Inferior parietal cortex (tissue), 1 donor: ENCODE measurements at regions not wholly inside any gene's neighbourhood (a gene's known extent, or its start where the extent isn't known, plus 50 kb on each side); places are given as distances from the start of the nearest gene placed in this dataset.

Source experiments
- DNase-seq: peaks from one replicate; pipeline ENCODE4 v3.0.0-alpha.2; 2016; ENCODE audit errors: extremely low spot score

DNA sequence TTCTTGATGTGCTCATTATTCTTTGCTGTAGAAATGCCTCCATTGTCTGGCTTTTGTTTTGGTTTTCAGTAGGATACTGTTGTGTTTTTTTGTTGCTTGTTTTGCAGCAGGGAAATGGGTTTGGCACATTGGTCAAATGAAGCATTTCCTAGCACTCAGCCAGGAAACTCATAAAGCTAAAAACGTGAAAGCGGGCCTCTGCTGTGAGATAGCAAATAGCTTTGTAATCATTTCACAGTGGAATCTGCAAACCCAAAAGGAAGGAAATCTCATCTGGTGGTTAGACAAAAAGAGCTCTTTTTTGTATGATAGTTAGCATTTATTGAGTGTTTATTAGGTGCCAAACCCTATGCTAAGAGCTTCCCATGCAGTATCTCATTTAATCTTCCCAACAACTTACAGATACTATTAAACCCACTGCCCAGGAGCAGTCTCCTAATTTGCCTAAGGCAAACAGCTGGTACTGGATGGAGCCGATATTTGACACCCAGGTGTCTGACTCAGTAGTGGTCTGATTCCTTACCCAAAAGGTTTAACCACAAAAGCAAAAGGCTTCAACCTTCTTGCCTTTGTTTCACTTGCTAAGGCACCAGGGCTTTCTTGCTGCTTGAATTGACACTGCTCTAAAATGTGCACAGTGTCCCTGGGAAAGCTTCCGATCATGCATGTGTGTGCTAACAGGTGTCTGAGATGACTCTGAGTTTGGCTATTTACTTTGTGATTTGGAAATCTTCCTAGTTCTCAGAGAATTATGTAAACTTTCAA is 527.9 kb upstream of the MDFIC2 start:
- no peak for DNase-seq

DNA sequence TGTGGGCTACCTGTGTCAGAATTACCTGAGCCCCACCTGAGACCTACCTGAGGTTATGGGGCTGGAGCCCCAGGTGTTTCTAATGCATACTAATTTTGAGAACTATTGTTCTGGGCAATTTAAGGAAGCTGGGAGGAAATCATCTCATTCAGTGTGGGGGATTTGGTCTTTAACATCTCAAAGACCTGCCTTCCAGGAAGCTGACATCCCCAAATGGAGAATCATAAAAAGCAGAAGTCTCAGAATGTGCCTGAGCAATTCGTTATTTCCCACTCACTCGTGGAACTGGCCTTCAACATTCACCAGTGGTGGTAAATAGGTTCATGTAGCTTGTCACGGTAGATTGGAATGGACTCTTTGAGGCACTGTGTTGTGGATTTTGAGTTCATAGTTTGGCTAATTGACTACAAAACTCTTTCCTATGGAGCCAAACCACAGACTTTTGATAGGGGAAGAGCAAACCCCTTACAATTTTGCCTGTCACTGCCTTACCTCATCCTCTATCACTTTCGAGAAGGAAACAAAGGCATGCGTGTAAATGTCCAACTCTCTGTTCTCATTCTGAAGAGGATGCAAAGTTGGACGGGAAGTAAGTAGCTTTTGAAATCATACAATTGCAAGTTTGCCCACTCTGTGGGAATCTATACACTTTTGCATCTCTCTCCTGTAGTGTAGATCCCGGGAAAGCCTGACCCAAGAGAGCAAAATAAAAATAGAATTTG is 521.0 kb upstream of the MDFIC2 start:
- no peak for DNase-seq

DNA sequence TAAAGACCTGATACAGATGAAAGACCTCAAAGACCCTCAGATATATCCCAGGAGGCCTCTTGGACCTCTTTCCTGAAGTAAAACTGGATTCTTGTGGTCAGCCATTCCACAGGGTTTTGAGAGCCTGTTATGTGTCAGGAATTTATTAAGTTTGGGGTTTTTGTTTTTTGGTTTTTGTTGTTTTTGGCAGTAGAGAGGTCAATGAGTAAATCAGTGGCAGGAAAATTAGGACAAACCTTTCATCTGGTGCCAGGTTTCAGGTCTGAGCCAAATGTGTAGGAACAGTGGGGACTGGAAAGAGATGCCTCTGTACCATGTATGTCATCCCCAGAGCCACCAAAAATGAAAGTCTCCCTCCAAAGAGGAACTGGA is 520.4 kb upstream of the MDFIC2 start:
- DNase-seq: no peak

DNA sequence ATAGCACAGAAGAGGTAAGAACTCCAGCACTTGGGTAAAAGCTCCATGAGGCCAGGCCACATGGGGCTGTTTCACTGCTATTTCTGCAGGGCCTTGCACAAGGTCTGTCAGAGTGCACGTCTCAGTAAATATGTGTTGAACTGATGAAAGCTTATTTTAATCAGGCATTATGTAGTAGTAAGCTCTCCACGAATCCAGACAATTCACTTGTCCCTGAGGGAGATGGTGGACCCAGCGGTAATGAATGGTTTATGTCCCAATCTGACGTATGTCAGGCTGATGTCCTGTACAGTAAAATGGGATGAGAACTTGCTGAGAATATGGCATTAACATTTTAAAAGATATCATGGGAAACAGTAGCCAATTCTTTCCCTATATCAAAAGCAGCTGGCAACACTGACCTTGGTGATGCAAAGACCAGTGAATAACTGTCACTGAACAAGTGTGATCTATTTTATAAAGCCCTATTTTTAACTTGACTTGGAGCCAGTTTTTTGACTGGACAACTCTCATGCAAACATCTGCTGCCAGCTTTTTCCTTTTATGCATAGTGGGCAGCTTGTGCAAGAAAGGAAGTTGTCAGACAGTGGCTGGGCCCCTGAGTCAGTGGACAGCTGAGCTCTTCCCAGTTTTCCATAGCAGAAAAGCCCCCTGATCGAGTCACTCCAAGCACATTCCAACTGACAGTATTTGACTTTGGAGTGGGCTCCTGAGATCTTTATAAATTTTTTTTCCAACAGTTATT is 519.8 kb upstream of the MDFIC2 start:
- no peak for DNase-seq

DNA sequence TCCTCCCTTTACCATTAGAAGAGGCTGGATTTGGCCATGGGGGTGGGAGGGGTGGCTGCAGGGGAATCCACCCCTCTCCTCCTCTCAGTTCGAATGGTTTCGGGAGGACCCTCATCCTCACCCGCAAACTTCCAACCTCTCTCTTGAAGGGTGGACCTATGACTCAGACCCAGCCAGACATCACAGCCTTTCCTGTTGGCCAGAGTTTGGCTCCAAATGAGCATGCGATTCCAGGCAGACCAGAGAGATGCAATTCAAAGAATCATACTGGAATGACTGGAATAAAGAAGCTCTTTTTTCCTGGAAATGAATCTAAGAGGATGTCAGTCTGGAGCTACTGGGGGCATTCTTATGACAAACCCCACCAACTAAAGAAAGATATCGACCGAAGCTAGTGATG is 516.7 kb upstream of the MDFIC2 start:
- DNase-seq: no peak

DNA sequence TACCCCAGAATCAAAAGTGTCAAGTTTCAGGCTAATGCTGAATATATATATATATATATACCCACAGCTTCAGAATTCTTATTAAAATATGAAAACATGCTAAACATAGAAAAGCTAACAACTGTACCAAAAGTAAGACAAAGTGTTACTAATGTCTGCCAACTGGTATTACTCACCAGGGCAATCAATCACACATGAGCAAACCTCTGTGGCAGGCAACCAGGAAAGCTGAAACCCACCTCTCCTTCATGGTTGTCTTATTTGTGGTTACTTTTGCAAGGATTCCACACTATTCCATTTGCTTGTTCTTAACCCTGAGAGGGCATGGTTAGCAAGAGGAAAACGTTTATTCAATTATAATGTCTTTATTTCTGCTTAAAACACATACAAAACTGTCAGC is 512.3 kb upstream of the MDFIC2 start:
- DNase-seq: no peak

DNA sequence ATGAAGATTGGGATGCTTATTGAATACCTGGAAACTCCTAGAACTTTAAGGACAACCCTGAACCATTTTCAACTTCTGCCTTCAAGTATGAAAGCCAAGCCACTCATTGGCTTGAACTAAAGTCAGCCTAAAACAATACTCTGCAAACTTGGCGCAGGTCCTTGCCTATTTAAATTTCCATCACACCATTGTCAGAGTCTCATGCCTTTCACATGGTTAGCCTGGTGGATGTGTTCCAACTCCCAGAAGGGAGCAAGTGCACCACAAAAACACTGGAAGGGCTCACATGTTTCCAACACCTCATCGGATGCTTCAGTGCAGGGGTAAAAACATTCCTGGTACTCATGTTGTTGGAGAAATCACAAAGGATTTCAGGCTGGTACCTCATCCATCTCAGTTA is 511.6 kb upstream of the MDFIC2 start:
- DNase-seq: no peak

DNA sequence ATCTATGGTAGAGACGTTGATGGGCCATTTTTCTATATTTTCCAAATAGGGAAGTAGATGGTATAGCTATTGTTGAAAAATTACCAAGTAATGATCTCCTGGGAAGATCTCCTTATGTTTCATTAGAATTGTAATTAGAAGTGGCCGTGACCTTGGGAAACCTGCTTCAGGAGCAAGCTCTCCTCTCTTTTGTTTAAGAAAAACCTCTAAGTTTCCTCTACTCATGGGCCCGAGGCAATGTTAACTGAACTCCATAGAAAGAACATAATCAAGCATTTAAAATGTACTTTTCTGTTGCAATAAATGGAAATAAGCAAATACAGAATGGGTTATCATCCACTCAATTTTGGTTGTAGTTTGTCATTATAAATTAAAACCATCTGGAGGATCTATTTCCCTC is 511.2 kb upstream of the MDFIC2 start:
- DNase-seq: no peak

DNA sequence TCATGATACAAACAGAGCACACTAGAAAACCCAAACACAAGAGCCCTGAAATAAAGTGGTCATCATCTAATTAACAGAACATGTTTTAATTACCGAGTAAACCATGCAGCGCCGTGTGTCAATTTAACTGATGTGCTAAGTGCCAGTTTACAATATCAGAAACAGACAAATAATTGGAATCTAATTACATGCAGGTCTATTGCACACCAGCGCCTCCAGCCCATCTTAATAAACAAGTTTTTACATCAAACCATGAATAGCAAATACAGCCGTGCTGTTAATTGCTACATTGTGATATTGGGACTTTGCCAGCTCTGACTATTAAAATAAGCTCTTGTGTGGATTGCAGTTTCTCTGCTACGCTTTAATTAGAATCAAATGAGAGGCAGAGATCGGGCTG is 510.2 kb upstream of the MDFIC2 start:
- DNase-seq: no peak

DNA sequence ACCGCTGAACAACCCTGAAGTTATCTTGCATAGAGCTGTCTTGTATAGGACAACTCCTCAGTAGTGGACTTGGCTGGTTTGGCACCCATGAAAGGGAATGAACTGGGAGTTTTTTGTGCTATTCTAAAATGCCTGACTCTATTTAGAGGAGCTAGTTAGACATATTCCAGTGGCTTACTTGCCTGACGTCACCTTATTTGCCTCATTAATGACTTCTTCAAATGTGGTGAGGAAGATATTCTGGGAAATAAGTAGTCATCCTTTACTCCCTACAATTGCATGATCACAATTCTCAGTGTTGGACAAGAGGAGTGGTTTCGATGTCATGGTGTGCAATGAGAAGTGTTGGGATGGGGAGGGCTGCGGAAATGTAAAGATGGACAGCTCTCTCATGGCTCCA is 509.2 kb upstream of the MDFIC2 start:
- DNase-seq: no peak

DNA sequence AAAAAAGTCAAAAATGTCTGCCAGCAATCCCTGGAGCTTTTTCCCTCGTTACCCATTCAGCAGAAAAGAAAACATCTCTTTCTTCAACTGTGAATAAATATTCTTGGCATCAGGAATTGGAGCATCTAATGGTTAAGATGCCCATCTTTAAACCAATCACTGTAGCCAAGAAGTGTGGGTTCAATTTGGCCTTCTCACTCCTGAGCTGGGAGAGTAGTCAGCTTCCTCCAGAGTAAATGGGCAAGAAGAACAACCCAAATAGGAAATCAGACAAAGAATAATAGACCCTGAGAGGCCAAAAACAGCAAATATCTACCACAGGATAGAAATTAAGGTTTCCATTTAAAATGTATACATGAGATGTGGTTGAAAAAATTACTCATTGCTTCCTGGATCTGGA is 508.0 kb upstream of the MDFIC2 start:
- DNase-seq: no peak

DNA sequence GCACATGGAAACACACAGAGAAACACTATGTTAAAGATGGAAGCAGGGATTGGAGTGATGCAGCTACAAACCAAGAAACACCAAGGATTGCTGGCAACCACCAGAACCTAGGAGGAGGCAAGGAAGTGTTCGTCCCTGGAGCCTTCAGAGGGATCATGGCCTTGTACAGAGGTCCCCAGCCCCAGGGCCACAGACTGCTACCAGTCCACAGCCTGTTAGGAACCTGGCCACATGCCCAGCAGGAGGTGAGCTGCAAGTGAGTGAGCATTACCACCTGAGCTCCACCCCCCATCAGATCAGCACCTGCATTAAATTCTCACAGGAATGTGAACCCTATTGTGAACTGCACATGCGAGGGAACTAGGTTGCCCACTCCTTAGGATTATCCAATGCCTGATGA is 505.7 kb upstream of the MDFIC2 start:
- no peak for DNase-seq

DNA sequence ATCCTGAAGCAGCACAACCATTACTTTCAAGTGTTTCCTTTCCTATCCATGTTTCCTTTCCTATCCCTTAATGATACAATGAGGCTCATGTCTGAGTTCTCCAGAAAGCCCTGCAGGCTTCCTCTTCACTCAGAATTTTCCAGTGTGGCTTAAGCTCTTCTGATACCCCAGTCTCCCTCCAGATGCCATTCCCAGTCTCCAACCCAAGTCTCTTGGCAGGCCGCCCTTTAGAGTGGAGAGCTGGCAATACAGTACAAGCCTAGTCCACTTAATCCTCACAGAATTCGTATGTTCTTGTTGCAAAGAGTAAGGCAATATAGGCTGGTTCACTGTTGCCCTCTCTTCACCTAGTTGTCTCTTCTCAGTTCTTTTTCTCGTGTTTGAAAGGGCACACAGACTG is 503.9 kb upstream of the MDFIC2 start:
- DNase-seq: no peak

DNA sequence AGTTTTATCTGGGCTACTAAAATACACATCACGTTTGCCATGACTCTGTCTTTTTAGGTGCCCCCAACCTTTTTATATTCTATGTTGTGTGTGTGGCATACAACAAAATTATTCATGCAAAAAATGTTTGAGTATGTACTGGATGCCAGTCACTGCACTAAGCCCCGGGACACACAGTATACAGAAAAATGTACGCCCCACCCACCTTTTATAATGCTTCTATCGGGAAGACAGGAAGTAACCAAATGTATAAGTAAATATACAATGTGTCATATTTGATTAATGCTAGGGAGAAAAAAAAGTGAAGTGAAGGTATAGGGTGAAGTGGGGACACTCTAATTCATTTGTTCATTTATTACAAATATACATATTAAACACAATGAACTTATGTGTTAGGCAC is 503.4 kb upstream of the MDFIC2 start:
- no peak for DNase-seq

DNA sequence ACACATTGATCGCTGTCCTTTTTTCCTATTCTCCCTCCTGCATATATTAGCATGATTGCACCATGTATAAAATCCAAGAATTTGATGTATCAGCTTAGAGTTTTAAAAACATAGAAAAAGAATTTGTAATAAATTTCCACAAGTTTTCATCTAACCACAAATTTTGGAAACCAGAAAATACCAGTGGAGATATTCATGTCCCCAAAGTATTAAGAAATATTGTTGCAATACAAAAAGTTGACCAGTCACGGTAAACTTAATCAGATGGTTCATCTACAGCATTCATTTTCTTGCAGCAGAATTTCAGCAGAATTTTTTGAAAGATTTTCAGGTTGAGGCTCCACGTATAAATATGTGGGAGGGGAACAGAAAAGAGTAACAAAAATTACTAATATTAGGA is 500.9 kb upstream of the MDFIC2 start:
- DNase-seq: no peak

DNA sequence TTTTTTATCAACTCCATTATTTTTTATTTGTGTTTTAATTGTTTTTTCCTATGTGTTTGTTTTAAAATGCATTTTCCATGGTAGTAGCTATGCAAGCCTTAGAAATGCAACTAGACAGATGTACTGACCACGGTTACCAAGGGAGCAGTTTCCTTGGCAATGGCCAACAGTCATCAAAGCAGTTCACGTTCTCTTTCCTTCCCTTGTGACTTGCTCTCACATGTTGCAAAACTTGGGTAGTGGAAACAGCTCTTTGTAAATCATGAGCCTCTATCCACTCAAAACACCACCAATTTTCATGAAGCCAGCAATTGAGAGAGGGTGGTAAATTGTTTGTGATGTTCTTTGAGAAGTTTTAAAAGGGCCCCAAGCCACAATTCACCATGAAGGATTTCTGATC is 499.4 kb upstream of the MDFIC2 start:
- no peak for DNase-seq

DNA sequence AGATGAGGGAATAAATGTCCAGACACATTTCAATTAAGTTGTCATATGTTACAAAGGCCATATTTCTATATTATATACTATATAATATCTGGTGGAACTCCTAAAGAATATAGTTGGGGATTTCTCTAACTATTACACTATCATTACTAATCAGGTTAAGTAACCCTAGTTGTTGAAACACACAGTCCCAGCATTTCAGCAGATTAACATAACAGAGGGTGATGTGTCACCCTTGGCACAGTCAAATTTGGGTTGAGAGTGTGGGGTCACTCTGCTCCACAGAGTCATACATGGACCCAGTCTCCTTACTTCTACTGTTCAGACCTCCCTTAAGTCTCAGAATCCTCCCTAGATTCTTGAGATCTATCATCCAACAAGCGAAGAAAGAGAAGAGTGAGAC is 496.4 kb upstream of the MDFIC2 start:
- no peak for DNase-seq

DNA sequence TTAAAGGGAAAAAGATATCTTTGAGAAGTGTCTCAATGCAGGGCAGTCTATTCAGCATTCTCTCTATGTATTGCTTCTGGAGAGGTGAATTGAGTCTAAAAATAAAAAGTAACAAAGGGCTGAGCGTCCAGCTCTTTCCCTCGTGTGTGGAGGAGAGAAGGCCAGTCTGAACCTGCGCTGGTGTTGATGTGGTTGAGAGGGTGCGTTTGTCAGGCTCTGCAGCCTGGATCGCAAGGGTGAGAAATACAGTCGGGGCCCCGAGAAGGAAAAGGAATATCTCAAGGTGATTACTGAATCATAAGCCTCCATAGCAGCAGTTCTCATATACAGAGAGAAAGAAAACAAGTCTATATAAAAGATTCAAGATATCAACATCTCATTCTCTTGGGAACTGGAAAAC is 494.1 kb upstream of the MDFIC2 start:
- no peak for DNase-seq

DNA sequence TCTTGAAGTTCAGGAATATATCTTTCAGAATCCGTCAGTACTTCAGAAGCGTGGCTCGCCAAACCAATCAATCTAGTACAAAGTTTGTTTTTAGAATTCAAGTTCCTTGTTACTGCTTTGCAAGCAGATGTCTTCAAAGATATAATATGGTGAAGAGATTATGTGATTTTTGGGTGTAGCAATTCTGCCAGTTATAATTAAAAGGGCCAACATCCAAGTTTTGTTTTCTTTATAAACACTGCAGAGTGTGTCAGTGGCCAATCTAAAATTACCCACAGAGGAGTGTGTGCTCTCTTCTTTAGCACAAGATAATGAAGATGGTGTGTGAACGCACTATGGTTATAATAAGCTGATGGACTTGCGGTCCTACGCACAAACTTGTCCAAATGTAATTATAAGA is 493.6 kb upstream of the MDFIC2 start:
- DNase-seq: no peak

DNA sequence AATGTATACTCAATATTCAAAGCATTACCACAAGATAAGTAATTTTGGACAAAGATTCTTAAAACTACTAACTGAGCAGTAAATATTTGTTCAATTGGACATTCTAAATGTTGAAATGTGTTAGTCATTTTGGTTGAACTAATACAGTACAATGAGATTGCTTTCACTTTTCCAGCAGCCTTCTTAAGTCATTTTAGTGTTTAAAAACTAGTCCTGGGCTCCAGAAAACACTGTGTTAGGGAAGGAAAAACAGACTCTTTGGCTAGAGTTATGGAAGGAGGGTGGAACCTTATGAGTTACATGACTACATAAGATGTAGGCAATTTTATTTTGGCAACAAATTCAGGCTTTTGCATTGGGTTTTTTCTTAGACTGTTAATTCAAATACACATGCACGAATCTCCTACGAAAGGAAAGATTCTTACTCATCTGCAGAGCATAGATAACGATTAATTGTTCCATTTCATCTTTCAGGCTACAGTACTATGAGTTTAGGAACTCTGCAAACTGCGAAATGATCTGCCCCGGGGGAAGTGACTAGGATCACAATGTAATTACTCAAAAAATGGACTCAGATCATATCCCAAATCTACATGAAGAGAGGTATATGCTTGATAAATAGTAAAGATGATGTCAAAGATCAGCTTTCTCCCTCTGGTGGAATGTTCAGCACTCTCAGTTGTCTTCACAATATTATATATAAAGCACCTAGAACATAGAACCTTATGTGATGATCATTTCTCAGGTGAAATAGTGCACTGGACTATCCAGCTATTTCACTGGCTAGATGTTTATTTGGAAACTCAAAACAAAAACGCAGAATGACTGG is 492.8 kb upstream of the MDFIC2 start:
- DNase-seq: no peak

DNA sequence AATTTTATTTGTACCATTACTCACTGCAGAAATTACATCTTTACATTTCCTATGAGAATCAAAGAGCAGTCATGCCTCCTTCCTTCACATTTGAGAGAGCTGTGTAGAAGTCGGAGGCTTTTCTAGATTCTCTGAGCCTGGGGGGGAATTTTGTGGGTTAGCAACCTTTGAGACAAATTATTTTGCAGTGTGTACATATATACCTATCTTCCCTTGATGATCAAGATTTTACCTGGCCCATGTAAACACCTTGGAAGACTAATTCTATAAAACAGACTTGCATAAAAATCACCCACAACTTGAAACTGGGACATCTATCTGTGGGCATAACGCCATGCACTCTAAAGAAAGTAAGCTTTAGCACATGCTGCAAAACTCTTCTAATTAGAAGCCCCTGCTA is 491.5 kb upstream of the MDFIC2 start:
- DNase-seq: no peak

DNA sequence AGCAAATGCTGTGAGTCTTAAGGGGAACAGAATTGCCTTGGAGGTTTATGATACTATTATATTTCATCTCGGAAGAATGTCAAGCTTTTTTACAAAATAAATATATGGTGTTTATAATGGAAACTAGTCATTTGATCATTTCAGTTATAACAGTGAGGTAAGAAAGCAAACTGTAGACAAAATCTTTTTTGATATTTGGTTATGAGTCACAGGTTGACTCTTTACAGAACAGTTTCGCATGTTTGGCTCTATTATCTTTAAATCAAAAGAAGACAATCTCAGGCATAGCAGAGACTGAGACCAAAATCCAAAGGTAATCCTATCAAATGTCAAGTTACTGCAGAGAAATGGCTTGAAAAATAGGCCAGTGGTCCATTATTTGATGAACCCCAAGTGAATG is 490.9 kb upstream of the MDFIC2 start:
- no peak for DNase-seq
